NB4 (cell line): ENCODE measurements at regions not wholly inside any gene's neighbourhood (a gene's known extent, or its start where the extent isn't known, plus 50 kb on each side); places are given as distances from the start of the nearest gene placed in this dataset.

ENCODE experiments used
- MYC ChIP-seq: IDR thresholded peaks from 2 replicates; pipeline ENCODE4 v1.6.1; 2011; ENCODE audit warnings: low read depth, low read length
- POLR2A ChIP-seq: IDR thresholded peaks from 2 replicates; pipeline ENCODE4 v1.6.1; 2011; ENCODE audit warnings: mild to moderate bottlenecking; ENCODE audit not compliant: insufficient read length; ENCODE audit errors: extremely low read depth
- TF ChIP-seq, protein P1 (sequence below): IDR thresholded peaks from one replicate; pipeline ENCODE4 v1.5.1; 2012; ENCODE audit warnings: low read depth, low read length
- TF ChIP-seq, protein P2 (sequence below): IDR thresholded peaks from 2 replicates; pipeline ENCODE4 v1.6.1; 2011; ENCODE audit warnings: low read depth, low read length

DNA sequence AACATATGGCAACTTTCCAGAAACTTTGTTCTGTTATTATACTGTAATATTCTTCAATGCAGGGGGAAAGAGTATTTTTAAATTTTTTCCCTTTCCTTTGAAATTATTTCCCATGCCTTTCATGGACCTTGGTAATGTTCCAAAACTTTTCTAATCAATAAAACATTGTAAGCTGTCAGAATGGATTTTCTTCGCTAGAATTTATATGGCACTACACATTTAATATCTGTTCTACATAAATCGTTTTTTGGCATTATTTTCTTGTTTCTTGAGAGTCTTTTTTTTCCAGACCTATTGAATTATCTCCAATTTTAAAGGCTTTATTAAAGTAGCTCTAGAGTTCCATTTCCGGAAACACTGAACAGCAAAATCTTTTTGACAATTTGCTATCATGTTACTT is 249.0 kb downstream of the TMEM167A start:
- TF ChIP-seq, protein P1, sequence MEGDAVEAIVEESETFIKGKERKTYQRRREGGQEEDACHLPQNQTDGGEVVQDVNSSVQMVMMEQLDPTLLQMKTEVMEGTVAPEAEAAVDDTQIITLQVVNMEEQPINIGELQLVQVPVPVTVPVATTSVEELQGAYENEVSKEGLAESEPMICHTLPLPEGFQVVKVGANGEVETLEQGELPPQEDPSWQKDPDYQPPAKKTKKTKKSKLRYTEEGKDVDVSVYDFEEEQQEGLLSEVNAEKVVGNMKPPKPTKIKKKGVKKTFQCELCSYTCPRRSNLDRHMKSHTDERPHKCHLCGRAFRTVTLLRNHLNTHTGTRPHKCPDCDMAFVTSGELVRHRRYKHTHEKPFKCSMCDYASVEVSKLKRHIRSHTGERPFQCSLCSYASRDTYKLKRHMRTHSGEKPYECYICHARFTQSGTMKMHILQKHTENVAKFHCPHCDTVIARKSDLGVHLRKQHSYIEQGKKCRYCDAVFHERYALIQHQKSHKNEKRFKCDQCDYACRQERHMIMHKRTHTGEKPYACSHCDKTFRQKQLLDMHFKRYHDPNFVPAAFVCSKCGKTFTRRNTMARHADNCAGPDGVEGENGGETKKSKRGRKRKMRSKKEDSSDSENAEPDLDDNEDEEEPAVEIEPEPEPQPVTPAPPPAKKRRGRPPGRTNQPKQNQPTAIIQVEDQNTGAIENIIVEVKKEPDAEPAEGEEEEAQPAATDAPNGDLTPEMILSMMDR, result no peak
- TF ChIP-seq POLR2A, result no peak
- TF ChIP-seq MYC, result no peak
- TF ChIP-seq, protein P2, sequence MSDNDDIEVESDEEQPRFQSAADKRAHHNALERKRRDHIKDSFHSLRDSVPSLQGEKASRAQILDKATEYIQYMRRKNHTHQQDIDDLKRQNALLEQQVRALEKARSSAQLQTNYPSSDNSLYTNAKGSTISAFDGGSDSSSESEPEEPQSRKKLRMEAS, result no peak
